H1 (cell line): ENCODE measurements at regions not wholly inside any gene's neighbourhood (a gene's known extent, or its start where the extent isn't known, plus 50 kb on each side); places are given as distances from the start of the nearest gene placed in this dataset.

Source experiments
- JUN ChIP-seq: IDR thresholded peaks from 2 replicates; pipeline ENCODE4 v1.6.1; 2011; ENCODE audit warnings: low read depth, mild to moderate bottlenecking, improper control_type of control experiment, low read length
- RAD21 ChIP-seq, 2 experiments: IDR thresholded peaks in 1 of 2; conservative IDR thresholded peaks in 1 of 2; 2 replicates each; pipeline ENCODE4 v1.6.1; 2011; ENCODE audit warnings: low read depth in 2 of 2, low read length in 2 of 2, improper control_type of control experiment in 1 of 2, inconsistent platforms in 1 of 2, mild to moderate bottlenecking in 1 of 2, moderate library complexity in 1 of 2
- SP1 ChIP-seq: IDR thresholded peaks from 2 replicates; pipeline ENCODE4 v1.6.1; 2011; ENCODE audit warnings: low read depth, low read length

- peak in 1 of 2 experiments; percentile 25; a peak in 1 of 4 replicates for TF ChIP-seq RAD21 (IDR thresholded peaks at IDR 0.05 in 1 of 2, conservative IDR thresholded peaks at IDR 0.05 in 1 of 2; ENCODE audit: low read depth in 2 of 2, low read length in 2 of 2)
- TF ChIP-seq JUN, result no peak
- no peak for TF ChIP-seq SP1
These were observed 387.8 kb downstream of the RASEF start (continued) for GRCh38 chr9:82675102-82675501.
